AG09309 (cell line): ENCODE measurements at regions not wholly inside any gene's neighbourhood (a gene's known extent, or its start where the extent isn't known, plus 50 kb on each side); places are given as distances from the start of the nearest gene placed in this dataset.
"Not testable (repeated sequence)": the region's sequence is repeated elsewhere in the genome, so short reads cannot be mapped to it uniquely, and the experiment has no call there.

Source experiments
- DNase-seq: peaks from one replicate; pipeline ENCODE4 v3.0.0-alpha.2; 2010; ENCODE audit warnings: low read depth
- H3K4me3 ChIP-seq: 2 replicates; pipeline ENCODE4 v1.5.1; 2011; ENCODE audit warnings: mild to moderate bottlenecking, low read depth, low read length, moderate library complexity; ENCODE audit not compliant: control insufficient read depth
- CTCF ChIP-seq: IDR thresholded peaks from 2 replicates; pipeline ENCODE4 v1.5.1; 2011; ENCODE audit warnings: mild to moderate bottlenecking, low read depth, low read length, inconsistent platforms; ENCODE audit not compliant: insufficient read depth, control insufficient read depth; ENCODE audit errors: missing control alignments

GRCh38 chr22:22058633-22059290 is 76.2 kb upstream of the TOP3B start:
- no peak for TF ChIP-seq CTCF
- DNase-seq = no peak
- H3K4me3 ChIP-seq = no peak overlapping the region

GRCh38 chr22:22057617-22058378 is 75.2 kb upstream of the TOP3B start:
- DNase-seq = no peak
- H3K4me3 ChIP-seq = no peak overlapping the region
- no peak for TF ChIP-seq CTCF

GRCh38 chr22:22056809-22057594 is 74.4 kb upstream of the TOP3B start:
- not testable (repeated sequence) for DNase-seq, H3K4me3 ChIP-seq

GRCh38 chr22:22052548-22053139 is 70.1 kb upstream of the TOP3B start:
- not testable (repeated sequence) for H3K4me3 ChIP-seq, DNase-seq

GRCh38 chr22:22051032-22051431 is 68.4 kb upstream of the TOP3B start:
- not testable (repeated sequence) for H3K4me3 ChIP-seq, DNase-seq

GRCh38 chr22:22050141-22050775 is 67.7 kb upstream of the TOP3B start:
- TF ChIP-seq CTCF = no peak
- no peak for DNase-seq
- no peak overlapping the region for H3K4me3 ChIP-seq

- TF ChIP-seq CTCF = no peak
- no peak overlapping the region for H3K4me3 ChIP-seq
- no peak for DNase-seq
These were observed 67.1 kb upstream of the TOP3B start for GRCh38 chr22:22049684-22050083.
